ENCODE measurements at regions not wholly inside any gene's neighbourhood (a gene's known extent, or its start where the extent isn't known, plus 50 kb on each side); places are given as distances from the start of the nearest gene placed in this dataset.

DNA sequence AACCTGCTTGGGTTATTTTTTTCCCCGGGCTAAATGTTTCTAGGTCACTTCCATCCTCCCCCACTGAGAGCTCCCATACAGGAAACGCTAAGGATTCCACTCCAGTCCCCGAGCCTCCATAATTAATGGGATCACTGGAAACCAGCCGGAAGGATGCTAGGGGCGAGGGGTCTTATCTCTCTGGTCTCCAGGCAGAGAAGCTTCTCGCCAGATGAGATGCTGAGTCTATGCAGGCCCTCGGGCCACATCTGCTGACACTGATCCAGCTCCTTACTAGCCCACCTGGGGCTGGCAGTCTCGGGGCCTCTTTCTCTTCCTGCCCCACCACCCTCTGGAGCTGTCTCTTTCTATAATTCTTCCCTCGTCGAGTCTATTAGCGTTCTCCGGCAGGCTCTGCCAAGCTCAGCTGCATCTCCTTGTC lies 125.9 kb upstream of the SYT13 start:
- 50 to 55% methylated on average over 9 to 12 of the region's 12 CpGs for WGBS, 2 donors (ENCODE audit: low coverage in 1 of 2)
- Histone ChIP-seq H3K9me3 (no peaks in the 10 kb centered on the region), H3K27ac (no peak overlapping the region), H3K4me1 (no peaks in the 10 kb centered on the region), H3K4me3 (no peak overlapping the region), H3K27me3 (peaks cover 39% of the 10 kb centered on the region), H3K36me3 (no peaks in the 10 kb centered on the region)
- intact Hi-C loops (cut with DNase I; ENCODE audit: low total_unique reads): no loop called here
- DNase-seq: no peak
- TF ChIP-seq, protein P1, sequence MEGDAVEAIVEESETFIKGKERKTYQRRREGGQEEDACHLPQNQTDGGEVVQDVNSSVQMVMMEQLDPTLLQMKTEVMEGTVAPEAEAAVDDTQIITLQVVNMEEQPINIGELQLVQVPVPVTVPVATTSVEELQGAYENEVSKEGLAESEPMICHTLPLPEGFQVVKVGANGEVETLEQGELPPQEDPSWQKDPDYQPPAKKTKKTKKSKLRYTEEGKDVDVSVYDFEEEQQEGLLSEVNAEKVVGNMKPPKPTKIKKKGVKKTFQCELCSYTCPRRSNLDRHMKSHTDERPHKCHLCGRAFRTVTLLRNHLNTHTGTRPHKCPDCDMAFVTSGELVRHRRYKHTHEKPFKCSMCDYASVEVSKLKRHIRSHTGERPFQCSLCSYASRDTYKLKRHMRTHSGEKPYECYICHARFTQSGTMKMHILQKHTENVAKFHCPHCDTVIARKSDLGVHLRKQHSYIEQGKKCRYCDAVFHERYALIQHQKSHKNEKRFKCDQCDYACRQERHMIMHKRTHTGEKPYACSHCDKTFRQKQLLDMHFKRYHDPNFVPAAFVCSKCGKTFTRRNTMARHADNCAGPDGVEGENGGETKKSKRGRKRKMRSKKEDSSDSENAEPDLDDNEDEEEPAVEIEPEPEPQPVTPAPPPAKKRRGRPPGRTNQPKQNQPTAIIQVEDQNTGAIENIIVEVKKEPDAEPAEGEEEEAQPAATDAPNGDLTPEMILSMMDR (IDR thresholded peaks at IDR 0.05): no peak
- TF ChIP-seq EP300 (IDR thresholded peaks at IDR 0.05; ENCODE audit: low read depth) (no peak), POLR2AphosphoS5 (IDR thresholded peaks at IDR 0.05) (no peak), POLR2A (IDR thresholded peaks at IDR 0.05) (no peak)
- in situ Hi-C loops (cut with MboI; ENCODE audit: low pct_ligation_motif_present in 1 of 4, low pct_unique_long_range_greater_than_20kb in 1 of 4, low sequenced_read_pairs in 3 of 4): no loop called here

DNA sequence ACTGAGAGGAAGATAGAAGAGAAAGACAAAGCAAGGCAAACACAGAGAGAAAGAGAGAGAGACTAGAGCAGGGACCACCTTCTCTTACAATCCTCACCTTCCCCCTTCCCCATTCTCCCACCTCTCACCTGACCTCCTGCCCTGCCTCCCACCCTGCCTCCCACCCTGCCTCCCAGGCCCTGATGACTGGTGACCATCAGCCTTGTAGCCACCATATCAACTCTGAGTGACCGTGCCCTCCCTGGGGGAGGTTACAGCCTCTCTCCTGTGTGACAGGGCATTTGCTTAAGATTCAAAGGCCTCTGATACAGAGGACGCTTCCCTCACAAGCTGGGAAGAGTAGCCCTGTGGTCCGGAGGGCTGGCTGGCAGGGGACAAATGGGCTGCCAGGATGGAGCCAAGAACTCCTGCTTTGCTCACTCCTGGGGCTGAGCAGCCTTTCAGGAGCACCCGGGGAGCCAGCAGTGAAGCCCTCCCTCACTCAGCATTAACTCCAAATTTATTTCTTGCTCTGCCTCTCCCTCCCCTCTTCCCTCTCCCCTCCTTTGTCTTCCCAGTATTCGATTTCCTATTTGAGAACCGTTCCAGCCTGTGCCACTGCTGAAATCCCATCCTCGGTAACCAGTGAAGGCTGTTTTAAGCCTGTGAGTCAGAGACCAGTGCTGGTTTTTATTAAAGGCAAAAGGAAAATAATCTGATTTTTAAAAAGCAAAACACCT lies 125.2 kb upstream of the SYT13 start:
- no peaks in the 10 kb centered on the region for H3K36me3 ChIP-seq
- no peaks in the 10 kb centered on the region for H3K9me3 ChIP-seq
- H3K27ac ChIP-seq: no peak overlapping the region
- no peaks in the 10 kb centered on the region for H3K4me1 ChIP-seq
- no peak for TF ChIP-seq POLR2A (IDR thresholded peaks at IDR 0.05)
- TF ChIP-seq, protein P1 (IDR thresholded peaks at IDR 0.05): no peak
- 0 to 34% methylated on average over 1 to 7 of the region's 7 CpGs for WGBS, 2 donors (ENCODE audit: low coverage in 1 of 2)
- H3K27me3 ChIP-seq: peaks cover 40% of the 10 kb centered on the region
- in situ Hi-C loops (cut with MboI; ENCODE audit: low pct_ligation_motif_present in 1 of 4, low pct_unique_long_range_greater_than_20kb in 1 of 4, low sequenced_read_pairs in 3 of 4): no loop called here
- intact Hi-C loops (cut with DNase I; ENCODE audit: low total_unique reads): no loop called here
- DNase-seq: no peak
- H3K4me3 ChIP-seq: no peak overlapping the region

DNA sequence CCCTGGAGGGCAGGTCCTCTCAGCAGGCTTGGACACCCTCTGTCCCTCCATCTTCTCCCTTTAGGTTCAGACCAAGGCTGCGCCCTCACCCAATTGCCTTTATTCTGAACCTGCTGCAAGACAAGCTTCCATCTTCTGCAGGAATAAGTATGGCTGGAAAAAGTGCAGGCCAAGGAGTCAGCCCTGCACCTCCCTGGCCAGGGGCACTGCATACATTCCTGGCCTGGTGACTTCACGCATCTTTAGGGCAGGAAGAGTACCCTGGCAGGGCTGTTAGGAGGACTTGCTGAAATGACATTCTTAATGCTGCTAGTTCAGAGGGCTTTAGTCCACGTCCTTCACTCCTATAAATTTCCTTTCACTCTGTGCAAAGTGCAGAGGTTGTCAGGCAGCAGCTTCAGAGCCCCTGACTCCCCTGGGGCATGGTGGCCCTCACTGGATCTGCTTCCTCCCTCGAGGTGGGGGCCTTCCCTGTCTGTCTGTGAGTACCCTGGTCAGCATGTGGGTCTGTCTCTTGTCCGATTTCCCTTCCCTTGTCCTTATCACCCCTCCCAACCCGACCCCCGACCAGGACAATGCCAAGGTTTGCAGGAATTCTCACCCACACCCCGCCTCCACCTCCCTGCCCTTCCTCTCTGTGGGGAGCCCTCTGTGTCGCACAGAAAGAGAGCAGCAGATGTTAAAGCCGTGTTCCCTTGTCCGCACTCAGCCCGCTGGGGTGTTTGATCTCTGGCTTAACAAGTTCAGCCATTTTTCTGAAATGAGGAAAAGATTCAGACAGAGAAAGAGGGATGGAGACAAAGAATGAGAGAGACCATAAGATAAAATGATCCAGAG lies 124.5 kb upstream of the SYT13 start:
- in situ Hi-C loops (cut with MboI; ENCODE audit: low pct_ligation_motif_present in 1 of 4, low pct_unique_long_range_greater_than_20kb in 1 of 4, low sequenced_read_pairs in 3 of 4): no loop called here
- intact Hi-C loops (cut with DNase I; ENCODE audit: low total_unique reads): no loop called here
- TF ChIP-seq, protein P1 (IDR thresholded peaks at IDR 0.05): no peak
- TF ChIP-seq POLR2A (IDR thresholded peaks at IDR 0.05) (no peak), EP300 (IDR thresholded peaks at IDR 0.05; ENCODE audit: low read depth) (no peak), POLR2AphosphoS5 (IDR thresholded peaks at IDR 0.05) (no peak)
- no peaks in the 10 kb centered on the region for H3K36me3 ChIP-seq
- no peaks in the 10 kb centered on the region for H3K9me3 ChIP-seq
- 49 to 51% methylated on average over 4 to 12 of the region's 12 CpGs for WGBS, 2 donors (ENCODE audit: low coverage in 1 of 2)
- H3K4me3 ChIP-seq: no peak overlapping the region
- H3K4me1 ChIP-seq: no peaks in the 10 kb centered on the region
- H3K27me3 ChIP-seq: peaks cover 40% of the 10 kb centered on the region
- H3K27ac ChIP-seq: no peak overlapping the region
- no peak for DNase-seq

DNA sequence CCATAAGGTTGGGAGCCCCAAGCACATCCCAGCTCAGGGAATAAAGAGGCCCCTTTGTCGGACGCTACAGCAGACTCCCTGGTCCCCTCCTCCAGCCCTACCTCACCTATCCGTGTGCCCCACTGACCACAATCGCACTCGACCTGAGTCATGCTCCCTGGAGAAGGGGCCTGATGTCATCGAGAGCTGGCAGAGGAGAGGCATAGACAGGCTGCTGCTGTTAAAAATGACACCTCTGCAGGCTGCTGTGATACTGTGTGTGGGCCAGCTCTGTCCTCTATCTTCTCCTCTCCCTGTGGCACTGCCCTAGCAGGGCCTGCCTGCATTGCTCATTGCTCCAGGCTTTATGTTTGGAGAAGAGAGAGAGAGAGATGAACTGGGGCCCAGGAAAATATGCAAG lies 123.4 kb upstream of the SYT13 start:
- Histone ChIP-seq H3K27ac (no peak overlapping the region), H3K4me1 (no peaks in the 10 kb centered on the region), H3K36me3 (no peaks in the 10 kb centered on the region), H3K27me3 (peaks cover 40% of the 10 kb centered on the region), H3K4me3 (no peak overlapping the region), H3K9me3 (no peaks in the 10 kb centered on the region)
- no peak for DNase-seq
- no CpG with 5 or more reads among the region's 6 CpGs for WGBS, 2 donors (ENCODE audit: low coverage in 1 of 2)
- TF ChIP-seq, protein P1 (IDR thresholded peaks at IDR 0.05): no peak
- TF ChIP-seq EP300 (IDR thresholded peaks at IDR 0.05; ENCODE audit: low read depth) (no peak), POLR2A (IDR thresholded peaks at IDR 0.05) (no peak), POLR2AphosphoS5 (IDR thresholded peaks at IDR 0.05) (no peak)
- in situ Hi-C loops (cut with MboI; ENCODE audit: low pct_ligation_motif_present in 1 of 4, low pct_unique_long_range_greater_than_20kb in 1 of 4, low sequenced_read_pairs in 3 of 4): no loop called here
- intact Hi-C loops (cut with DNase I; ENCODE audit: low total_unique reads): no loop called here
